OCI-LY7 (cell line): ENCODE measurements at regions not wholly inside any gene's neighbourhood (a gene's known extent, or its start where the extent isn't known, plus 50 kb on each side); places are given as distances from the start of the nearest gene placed in this dataset.

Experiments
- BruUV-seq: library from RNA; stranded (reverse); fragments of 400-500 nt; replicated peaks from 2 replicates; lab custom pipeline; 2021; lab: Mats Ljungman, UMichigan
- CTCF ChIA-PET: fragments of 300-600 bp; sonication (Branson Sonifier 250); formaldehyde crosslinking; loops from one replicate; lab custom pipeline; 2022; ENCODE audit warnings: antibody characterized with exemption; ENCODE audit not compliant: unreplicated experiment; lab: Charles Lee
- POLR2A ChIA-PET: fragments of 300-600 bp; sonication (Branson Sonifier 250); formaldehyde crosslinking; loops from one replicate; lab custom pipeline; 2022; ENCODE audit warnings: antibody characterized with exemption; lab: Charles Lee
- DNase-seq: peaks from one replicate; pipeline ENCODE4 v3.0.0-alpha.2; 2015; ENCODE audit warnings: low spot score
- H2AFZ ChIP-seq: fragments of 200-600 bp; sonication (generic), shearing (Covaris generic); 2 replicates; pipeline ENCODE4 v1.6.1; 2014; ENCODE audit warnings: mild to moderate bottlenecking, antibody characterized with exemption, low read length, moderate library complexity
- H3K27ac ChIP-seq: fragments of 200-600 bp; sonication (generic); 2 replicates; pipeline ENCODE4 v1.5.1; 2014; ENCODE audit warnings: mixed run types, low read depth, mild to moderate bottlenecking, moderate library complexity, low read length, inconsistent platforms; ENCODE audit not compliant: poor library complexity, severe bottlenecking
- H3K36me3 ChIP-seq: fragments of 200-600 bp; sonication (generic); 2 replicates; pipeline ENCODE4 v1.6.1; 2014; ENCODE audit warnings: mild to moderate bottlenecking, antibody characterized with exemption, low read length, moderate library complexity, mixed read lengths; ENCODE audit not compliant: insufficient read depth
- H3K4me1 ChIP-seq: fragments of 200-600 bp; sonication (generic); 2 replicates; pipeline ENCODE4 v1.5.1; 2014; ENCODE audit warnings: mild to moderate bottlenecking, low read length; ENCODE audit not compliant: insufficient read depth, poor library complexity, severe bottlenecking
- H3K4me2 ChIP-seq: fragments of 200-600 bp; sonication (generic); 2 replicates; pipeline ENCODE4 v1.6.1; 2014; ENCODE audit warnings: mild to moderate bottlenecking, low read length
- H3K4me3 ChIP-seq: fragments of 200-600 bp; sonication (generic); 2 replicates; pipeline ENCODE4 v1.5.1; 2014; ENCODE audit warnings: mild to moderate bottlenecking, low read depth, low read length; ENCODE audit not compliant: poor library complexity, severe bottlenecking
- H3K79me2 ChIP-seq: fragments of 200-600 bp; sonication (generic); 2 replicates; pipeline ENCODE4 v1.6.1; 2016; ENCODE audit warnings: low read depth, mild to moderate bottlenecking, low read length, moderate library complexity, mixed read lengths; ENCODE audit not compliant: insufficient read depth
- H3K9me2 ChIP-seq: fragments of 200-600 bp; sonication (generic); 2 replicates; pipeline ENCODE4 v1.6.1; 2016; ENCODE audit warnings: mild to moderate bottlenecking, low read length, mixed read lengths; ENCODE audit not compliant: insufficient read depth
- H3K9me3 ChIP-seq: fragments of 200-600 bp; sonication (generic); 2 replicates; pipeline ENCODE4 v1.6.1; 2014; ENCODE audit warnings: mild to moderate bottlenecking, mixed run types, low read length, mixed read lengths
- H4K20me1 ChIP-seq: fragments of 200-600 bp; sonication (generic); 2 replicates; pipeline ENCODE4 v1.6.1; 2014; ENCODE audit warnings: mild to moderate bottlenecking, antibody characterized with exemption, low read length, moderate library complexity, mixed read lengths; ENCODE audit not compliant: insufficient read depth
- EZH2phosphoT487 ChIP-seq: fragments of 200-600 bp; sonication (generic); IDR thresholded peaks from 2 replicates; pipeline ENCODE4 v1.6.1; 2018; ENCODE audit warnings: low read depth, borderline replicate concordance, mild to moderate bottlenecking, mixed run types, antibody characterized with exemption, low read length, moderate library complexity, mixed read lengths
- intact Hi-C: fragments of 100-400 bp; cut with micrococcal nuclease; formaldehyde crosslinking; loops from one replicate; pipeline ENCODE4 v1.10.0; 2022; ENCODE audit not compliant: unreplicated experiment
- TF ChIP-seq, protein P1 (sequence below): fragments of 200-600 bp; sonication (generic); conservative IDR thresholded peaks from 2 replicates; pipeline ENCODE4 v1.5.1; 2014; ENCODE audit warnings: mild to moderate bottlenecking, antibody characterized with exemption, low read length, moderate library complexity, mixed read lengths

DNA sequence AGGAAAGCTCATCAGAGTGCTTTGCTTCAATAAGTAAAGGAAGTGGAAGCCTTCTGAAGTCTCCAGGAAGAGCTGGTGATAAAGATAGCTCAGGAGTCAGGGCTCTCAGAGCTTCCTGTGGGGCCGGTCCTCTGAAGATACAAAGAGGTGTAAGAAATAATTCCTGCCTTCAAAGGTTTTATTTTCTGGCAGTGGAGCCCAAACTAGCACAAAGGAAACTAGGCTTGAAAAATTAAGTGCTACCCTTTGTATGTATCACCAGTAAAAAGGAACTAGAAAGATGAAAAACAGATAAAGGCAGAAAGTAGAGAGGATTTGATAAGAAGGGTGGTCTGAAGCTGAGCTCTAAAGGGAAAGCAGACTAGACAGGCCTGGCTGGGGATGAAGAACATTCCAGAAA is 204.1 kb upstream of the SASH1 start:
- H3K27ac ChIP-seq = no peak overlapping the region
- H3K36me3 ChIP-seq = no peaks in the 10 kb centered on the region
- H2AFZ ChIP-seq = no peak overlapping the region
- CTCF ChIA-PET = no interaction called here
- TF ChIP-seq, protein P1, sequence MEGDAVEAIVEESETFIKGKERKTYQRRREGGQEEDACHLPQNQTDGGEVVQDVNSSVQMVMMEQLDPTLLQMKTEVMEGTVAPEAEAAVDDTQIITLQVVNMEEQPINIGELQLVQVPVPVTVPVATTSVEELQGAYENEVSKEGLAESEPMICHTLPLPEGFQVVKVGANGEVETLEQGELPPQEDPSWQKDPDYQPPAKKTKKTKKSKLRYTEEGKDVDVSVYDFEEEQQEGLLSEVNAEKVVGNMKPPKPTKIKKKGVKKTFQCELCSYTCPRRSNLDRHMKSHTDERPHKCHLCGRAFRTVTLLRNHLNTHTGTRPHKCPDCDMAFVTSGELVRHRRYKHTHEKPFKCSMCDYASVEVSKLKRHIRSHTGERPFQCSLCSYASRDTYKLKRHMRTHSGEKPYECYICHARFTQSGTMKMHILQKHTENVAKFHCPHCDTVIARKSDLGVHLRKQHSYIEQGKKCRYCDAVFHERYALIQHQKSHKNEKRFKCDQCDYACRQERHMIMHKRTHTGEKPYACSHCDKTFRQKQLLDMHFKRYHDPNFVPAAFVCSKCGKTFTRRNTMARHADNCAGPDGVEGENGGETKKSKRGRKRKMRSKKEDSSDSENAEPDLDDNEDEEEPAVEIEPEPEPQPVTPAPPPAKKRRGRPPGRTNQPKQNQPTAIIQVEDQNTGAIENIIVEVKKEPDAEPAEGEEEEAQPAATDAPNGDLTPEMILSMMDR = no peak
- no peak for TF ChIP-seq EZH2phosphoT487
- H3K4me1 ChIP-seq = no peaks in the 10 kb centered on the region
- intact Hi-C loops = no loop called here
- no TSS peak for BruUV-seq
- H3K79me2 ChIP-seq = no peaks in the 10 kb centered on the region
- H4K20me1 ChIP-seq = no peaks in the 10 kb centered on the region
- POLR2A ChIA-PET = interaction anchor here (1.2 kb wide), 1 partner anchor 397 kb away, joined by 3 read pairs; no protein-coding TSS in a partner anchor
- DNase-seq = no peak
- no peak overlapping the region for H3K4me3 ChIP-seq
- no peaks in the 10 kb centered on the region for H3K9me2 ChIP-seq
- no peaks in the 10 kb centered on the region for H3K9me3 ChIP-seq
- no peak overlapping the region for H3K4me2 ChIP-seq

DNA sequence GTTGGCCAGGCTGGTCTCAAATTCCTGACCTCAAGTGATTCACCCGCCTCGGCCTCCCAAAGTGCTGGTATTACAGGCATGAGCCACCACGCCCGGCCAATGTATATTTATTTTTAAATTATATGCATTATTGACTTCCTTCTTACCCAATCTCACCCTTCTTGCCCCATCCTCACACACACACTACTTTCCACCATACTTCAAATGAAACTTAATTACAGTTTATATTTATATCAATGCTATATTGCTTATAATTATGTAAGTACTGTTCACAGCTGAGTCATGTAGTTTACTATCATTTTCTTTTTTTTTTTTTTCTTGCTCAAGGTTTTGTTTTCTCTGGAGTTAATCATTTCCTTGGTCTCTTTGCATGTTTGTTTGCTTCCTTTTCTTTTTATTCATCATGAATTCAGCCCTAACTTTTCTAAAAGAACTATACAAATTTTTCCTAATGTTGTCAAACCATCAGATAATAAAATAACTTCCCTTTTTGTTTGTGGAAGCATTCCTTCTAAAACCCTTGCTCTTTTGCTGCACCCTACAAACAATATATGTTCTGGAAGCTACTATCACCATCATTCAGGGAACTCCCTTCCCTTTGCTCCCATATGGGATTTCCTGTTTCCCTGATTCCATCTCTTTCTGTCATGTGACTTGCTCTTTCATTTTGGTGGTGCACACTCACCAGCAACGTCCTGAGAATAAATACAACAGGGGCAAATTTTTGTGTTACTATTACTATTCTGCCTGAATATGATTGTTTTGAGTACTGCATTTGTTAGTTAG is 201.7 kb upstream of the SASH1 start:
- Histone ChIP-seq H2AFZ (no peak overlapping the region), H3K4me2 (no peak overlapping the region)

More for the DNA sequence above, 201.7 kb upstream of the SASH1 start:
- no peaks in the 10 kb centered on the region for H3K9me3 ChIP-seq
- no peaks in the 10 kb centered on the region for H3K79me2 ChIP-seq
- no peak overlapping the region for H3K27ac ChIP-seq
- no peak for TF ChIP-seq EZH2phosphoT487
- TF ChIP-seq, protein P1 = no peak
- CTCF ChIA-PET = no interaction called here
- no peak overlapping the region for H3K4me3 ChIP-seq
- no peaks in the 10 kb centered on the region for H3K4me1 ChIP-seq
- no TSS peak for BruUV-seq
- no peaks in the 10 kb centered on the region for H3K9me2 ChIP-seq
- intact Hi-C loops = loop anchor here (10.0 kb wide), 1 partner anchor 324 kb away; no protein-coding TSS in a partner anchor
- no peak for DNase-seq
- POLR2A ChIA-PET = no interaction called here
- no peaks in the 10 kb centered on the region for H3K36me3 ChIP-seq
- no peaks in the 10 kb centered on the region for H4K20me1 ChIP-seq
